ENCODE measurements at regions not wholly inside any gene's neighbourhood (a gene's known extent, or its start where the extent isn't known, plus 50 kb on each side); places are given as distances from the start of the nearest gene placed in this dataset.

DNA sequence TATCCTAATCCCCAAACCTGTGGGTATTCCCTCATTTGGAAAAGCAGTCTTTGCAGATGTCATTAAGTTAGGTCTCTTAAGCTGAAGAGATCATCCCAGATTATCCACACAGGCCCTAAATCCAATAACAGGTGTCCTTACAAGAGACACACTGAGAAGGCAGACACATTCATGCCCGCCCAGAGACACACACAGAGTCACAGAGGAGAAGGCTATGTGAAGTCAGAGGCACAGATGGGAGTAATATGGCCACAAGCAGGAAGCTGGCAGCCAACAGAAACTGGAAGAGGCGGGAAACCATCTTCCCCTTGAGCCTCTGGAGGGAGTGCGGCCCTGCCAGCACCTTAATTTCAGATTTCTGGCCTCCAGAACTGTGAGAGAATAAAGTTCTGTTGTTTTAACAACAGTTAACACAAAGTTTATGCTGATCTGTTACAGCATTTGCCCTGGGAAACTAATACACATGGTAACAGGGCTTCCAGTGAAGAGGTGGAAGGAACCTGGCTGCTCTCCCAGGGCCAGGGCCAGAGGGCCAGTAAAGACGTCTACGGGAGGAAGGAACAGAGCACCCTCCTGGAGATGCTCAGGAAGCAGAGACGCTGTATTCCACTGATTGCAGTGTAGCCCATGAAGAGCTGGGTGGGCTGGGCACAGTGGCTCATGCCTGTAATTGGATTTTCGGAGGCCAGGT lies 217.5 kb downstream of the GLI2 start:
- H3K4me3 ChIP-seq: no peak overlapping the region
- ATAC-seq (replicated peaks in 6 of 8): no peak
- H3K27ac ChIP-seq: no peak overlapping the region
- 83 to 100% (median 89%) methylated on average over 1 to 6 of the region's 7 CpGs; no CpG with 5 or more reads in 4 of the 10 experiments for WGBS, 10 experiments
- in situ Hi-C loops (cut with MboI; ENCODE audit: low pct_unique_long_range_greater_than_20kb in 2 of 9, low sequenced_read_pairs in 9 of 9, unreplicated experiment in 9 of 9): no loop called here
- H3K4me1 ChIP-seq (replicated peaks in 1 of 2): peaks cover 11% of the 10 kb centered on the region in 2 donors

DNA sequence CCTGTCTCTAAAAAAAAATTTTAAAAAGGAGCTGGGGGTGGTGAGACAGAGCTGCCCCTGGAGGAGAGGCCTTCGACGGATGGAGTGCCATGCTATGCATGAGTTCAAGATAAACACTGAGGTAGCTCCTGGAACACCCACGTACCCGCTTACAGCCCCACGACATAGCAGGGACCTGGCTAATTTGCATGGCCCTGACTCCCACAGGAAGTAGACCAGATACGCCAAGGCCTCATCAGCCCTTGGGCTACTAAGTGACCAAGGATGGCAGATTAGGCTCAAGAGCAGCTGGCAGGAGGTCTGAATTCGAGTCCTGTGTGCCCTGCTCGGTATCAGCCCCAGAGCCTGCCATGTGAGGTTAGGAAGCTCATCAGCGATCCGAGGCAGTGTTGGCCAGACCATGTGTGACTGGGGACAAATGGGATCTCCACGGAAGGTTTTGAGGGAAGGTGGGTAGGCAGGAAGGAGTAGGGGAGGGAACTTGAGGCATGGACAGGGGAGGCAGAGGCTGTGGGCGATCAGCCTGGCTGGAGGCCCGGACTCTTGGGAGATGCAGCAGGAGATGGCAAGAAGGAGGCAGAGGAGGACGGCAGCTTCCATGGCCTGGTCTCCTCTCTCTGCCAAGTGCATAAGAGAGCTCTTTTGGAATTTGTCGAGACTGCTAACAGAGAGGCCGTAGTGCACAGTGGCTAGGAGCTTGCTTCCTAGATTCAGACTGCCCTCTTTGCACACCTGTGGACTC lies 218.3 kb downstream of the GLI2 start:
- peaks cover 11 to 16% of the 10 kb centered on the region in 2 donors for H3K4me1 ChIP-seq (replicated peaks in 1 of 2)
- in situ Hi-C loops (cut with MboI; ENCODE audit: low pct_unique_long_range_greater_than_20kb in 2 of 9, low sequenced_read_pairs in 9 of 9, unreplicated experiment in 9 of 9): no loop called here
- WGBS, 10 experiments: 93 to 100% (median 100%) methylated on average over 1 to 9 of the region's 16 CpGs; no CpG with 5 or more reads in 5 of the 10 experiments
- no peak for ATAC-seq (replicated peaks in 6 of 8)
- H3K27ac ChIP-seq: no peak overlapping the region
- no peak overlapping the region for H3K4me3 ChIP-seq

DNA sequence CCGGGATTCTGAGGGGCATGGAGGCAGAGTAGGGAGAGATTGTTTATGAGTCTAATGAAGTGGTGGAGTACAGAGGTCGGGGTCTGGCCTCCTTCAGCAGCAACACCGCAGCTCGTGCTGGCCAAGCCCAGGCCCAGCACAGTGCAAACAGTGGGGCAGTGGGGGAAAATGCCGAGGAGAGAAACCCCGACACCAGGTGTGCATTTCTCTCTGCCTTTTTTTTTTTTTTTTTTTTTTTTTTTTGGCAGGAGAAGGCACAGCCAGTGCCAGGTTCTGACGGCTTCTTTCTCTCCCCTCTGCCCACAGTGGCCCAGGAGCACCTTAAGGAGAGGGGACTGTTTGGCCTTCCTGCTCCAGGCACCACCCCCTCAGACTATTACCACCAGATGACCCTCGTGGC lies 219.3 kb downstream of the GLI2 start:
- no peak overlapping the region for H3K4me3 ChIP-seq
- no peak overlapping the region for H3K27ac ChIP-seq
- ATAC-seq (replicated peaks in 6 of 8): no peak
- in situ Hi-C loops (cut with MboI; ENCODE audit: low pct_unique_long_range_greater_than_20kb in 2 of 9, low sequenced_read_pairs in 9 of 9, unreplicated experiment in 9 of 9): no loop called here
- peaks cover 11 to 25% of the 10 kb centered on the region in 2 donors for H3K4me1 ChIP-seq (replicated peaks in 1 of 2)
- 80 to 100% (median 100%) methylated on average over 1 to 2 of the region's 8 CpGs; no CpG with 5 or more reads in 6 of the 10 experiments for WGBS, 10 experiments

DNA sequence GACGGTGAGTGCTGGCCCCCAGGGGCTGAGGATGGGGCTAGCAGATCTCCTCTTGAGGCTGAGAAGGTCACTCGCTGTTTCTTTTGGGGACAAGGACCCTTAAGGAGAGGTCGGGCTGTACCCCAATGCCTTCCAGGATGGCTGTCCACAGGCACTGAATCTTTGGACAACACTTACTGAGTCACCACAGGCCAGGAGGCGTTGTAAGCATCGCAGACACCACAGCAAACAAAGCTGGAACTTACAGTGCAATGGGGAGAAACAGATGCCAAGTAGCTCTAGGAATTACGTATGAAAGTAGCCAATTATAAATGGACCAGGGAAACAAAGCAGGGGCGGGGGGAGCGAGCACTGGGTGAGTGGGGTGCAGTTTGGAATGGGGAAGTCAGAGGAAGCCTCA lies 219.8 kb downstream of the GLI2 start:
- Histone ChIP-seq H3K4me3 (no peak overlapping the region), H3K27ac (no peak overlapping the region), H3K4me1 (replicated peaks in 1 of 2) (peaks cover 12 to 30% of the 10 kb centered on the region in 2 donors)
- 50 to 80% (median 71%) methylated on average over 1 to 5 of the region's 8 CpGs; no CpG with 5 or more reads in 6 of the 10 experiments for WGBS, 10 experiments
- in situ Hi-C loops (cut with MboI; ENCODE audit: low pct_unique_long_range_greater_than_20kb in 2 of 9, low sequenced_read_pairs in 9 of 9, unreplicated experiment in 9 of 9): no loop called here
- ATAC-seq (replicated peaks in 6 of 8): no peak

DNA sequence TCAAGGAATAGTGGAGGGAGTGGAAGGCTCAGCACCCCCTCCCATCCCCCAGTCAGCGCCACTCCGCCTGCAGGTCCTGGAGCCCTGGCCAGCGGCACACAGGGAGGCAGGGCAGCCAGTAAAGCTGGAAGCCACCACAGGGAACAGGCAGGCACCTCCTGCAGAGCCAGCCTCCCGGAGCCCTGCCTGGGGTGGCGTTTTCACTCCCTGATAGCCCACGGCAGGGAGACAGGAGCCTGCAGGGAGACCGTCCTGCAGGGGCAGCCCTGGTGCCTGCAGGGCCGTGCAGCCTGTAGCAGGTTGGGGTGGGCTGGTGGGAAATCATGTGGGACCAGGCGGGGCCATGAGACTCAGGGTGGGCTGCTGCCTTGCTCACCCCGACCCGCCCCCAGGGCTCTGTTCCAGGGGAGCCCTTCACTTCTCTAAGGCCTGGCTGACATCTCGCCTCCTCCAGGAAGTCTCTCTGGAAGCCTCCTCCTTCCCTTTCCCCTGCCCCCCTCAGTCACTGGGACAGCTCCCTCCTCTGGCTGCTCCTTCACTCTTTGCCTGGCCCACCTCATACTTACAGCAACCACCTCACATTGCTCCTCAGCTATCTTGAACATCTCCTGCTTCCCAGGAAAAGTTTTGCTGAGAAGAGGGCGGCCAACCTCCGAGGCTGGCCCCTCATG lies 221.0 kb downstream of the GLI2 start:
- in situ Hi-C loops (cut with MboI; ENCODE audit: low pct_unique_long_range_greater_than_20kb in 2 of 9, low sequenced_read_pairs in 9 of 9, unreplicated experiment in 9 of 9): no loop called here
- no peak overlapping the region for H3K27ac ChIP-seq
- WGBS, 10 experiments: 93 to 100% (median 100%) methylated on average over 1 to 4 of the region's 14 CpGs; no CpG with 5 or more reads in 4 of the 10 experiments
- ATAC-seq (replicated peaks in 6 of 8): no peak
- peaks cover 16 to 36% of the 10 kb centered on the region in 2 donors for H3K4me1 ChIP-seq (replicated peaks in 1 of 2)
- H3K4me3 ChIP-seq: no peak overlapping the region

DNA sequence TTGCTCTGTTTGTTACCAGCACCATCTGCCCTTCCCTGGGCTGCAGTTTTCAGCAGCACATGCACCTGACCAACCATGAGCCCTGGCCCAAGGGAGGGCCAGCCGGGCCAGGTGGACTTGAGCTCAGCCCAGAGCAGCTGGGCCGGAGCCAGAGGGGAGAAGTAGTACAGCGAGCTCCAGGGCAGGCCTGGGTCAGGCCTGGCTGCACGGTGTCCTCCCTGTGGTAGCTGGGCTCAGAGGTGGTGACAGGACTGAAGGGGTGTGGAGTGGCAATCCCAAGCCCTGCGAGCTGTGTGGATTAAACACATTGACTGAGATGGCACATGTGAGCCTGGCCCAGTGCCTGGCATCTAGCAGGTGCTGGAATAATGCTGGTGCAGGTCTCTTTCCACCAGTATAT lies 222.2 kb downstream of the GLI2 start:
- H3K4me1 ChIP-seq (replicated peaks in 1 of 2): peaks cover 12 to 44% of the 10 kb centered on the region in 2 donors
- H3K4me3 ChIP-seq: no peak overlapping the region
- WGBS, 10 experiments: 40 to 82% (median 80%) methylated on average over 1 to 4 of the region's 5 CpGs; no CpG with 5 or more reads in 6 of the 10 experiments
- in situ Hi-C loops (cut with MboI; ENCODE audit: low pct_unique_long_range_greater_than_20kb in 2 of 9, low sequenced_read_pairs in 9 of 9, unreplicated experiment in 9 of 9): no loop called here
- no peak overlapping the region for H3K27ac ChIP-seq
- ATAC-seq (replicated peaks in 6 of 8): no peak

DNA sequence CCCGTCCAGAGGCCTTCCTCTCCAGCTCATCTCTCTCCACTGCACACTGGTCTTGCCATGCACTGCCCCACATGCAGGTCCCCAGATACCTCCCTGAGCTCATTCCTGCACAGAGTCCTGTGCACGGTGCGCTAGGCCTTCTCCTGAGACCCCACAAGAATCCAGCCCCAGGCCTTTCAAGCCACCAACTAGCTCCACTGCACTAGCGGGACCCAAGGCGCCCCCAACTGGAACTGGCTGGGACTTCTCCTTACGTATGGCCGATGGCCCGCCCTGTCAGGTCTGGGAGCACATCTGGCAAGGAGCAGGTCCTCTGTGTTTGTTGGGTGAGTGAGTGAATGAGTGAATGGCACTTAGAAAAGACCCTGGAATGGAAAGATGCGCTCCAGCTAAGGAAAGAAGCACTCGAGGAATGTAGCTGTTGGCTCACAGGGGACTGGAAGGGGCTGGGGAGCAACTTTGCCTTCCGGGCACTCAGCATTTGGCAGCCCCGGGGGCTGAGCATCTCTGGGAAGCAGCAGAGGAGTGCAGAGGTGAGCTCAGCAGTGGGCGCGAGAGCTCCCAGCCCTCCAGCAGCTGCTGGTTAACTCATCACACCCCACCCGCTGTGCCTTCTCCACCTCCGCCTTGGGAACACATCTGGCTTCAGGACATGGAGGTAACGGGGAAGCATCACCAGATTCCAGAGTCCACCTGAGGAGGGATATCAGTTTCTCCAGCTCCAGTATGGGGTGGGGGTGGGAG lies 223.1 kb downstream of the GLI2 start:
- peak overlapping the region in 1 of 2 donors; percentile 45 for H3K27ac ChIP-seq
- in situ Hi-C loops (cut with MboI; ENCODE audit: low pct_unique_long_range_greater_than_20kb in 2 of 9, low sequenced_read_pairs in 9 of 9, unreplicated experiment in 9 of 9): no loop called here
- no peak overlapping the region for H3K4me3 ChIP-seq
- ATAC-seq (replicated peaks in 6 of 8): peak in 5 of 8 experiments; percentile 8 to 50 (median 21)
- H3K4me1 ChIP-seq (replicated peaks in 1 of 2): peaks cover 18 to 48% of the 10 kb centered on the region in 2 donors
- 77 to 100% (median 92%) methylated on average over 1 to 7 of the region's 17 CpGs; no CpG with 5 or more reads in 4 of the 10 experiments for WGBS, 10 experiments

DNA sequence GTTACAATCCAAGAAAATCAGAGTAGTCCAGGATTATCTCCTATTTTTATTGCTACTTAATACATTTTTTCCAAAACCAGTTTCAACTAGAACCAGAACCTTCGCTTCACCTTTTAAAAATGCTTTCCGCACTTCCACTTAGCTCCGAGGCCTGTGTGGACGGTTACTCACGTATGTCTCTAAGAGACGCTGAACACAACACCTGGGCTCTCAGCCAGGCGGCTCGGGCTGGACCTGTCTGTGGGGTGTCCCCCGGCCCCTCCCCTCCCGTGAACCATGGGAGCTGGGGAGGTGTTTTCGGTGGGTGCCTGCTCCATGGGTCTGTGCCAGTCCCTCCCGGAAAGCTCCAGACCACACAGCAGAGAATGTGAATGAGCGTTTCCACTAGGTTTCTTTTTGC lies 223.8 kb downstream of the GLI2 start:
- H3K27ac ChIP-seq: no peak overlapping the region
- H3K4me1 ChIP-seq (replicated peaks in 1 of 2): peaks cover 24 to 52% of the 10 kb centered on the region in 2 donors
- H3K4me3 ChIP-seq: no peak overlapping the region
- ATAC-seq (replicated peaks in 6 of 8): peak in 1 of 8 experiments; percentile 38
- in situ Hi-C loops (cut with MboI; ENCODE audit: low pct_unique_long_range_greater_than_20kb in 2 of 9, low sequenced_read_pairs in 9 of 9, unreplicated experiment in 9 of 9): no loop called here
- WGBS, 10 experiments: 62 to 100% (median 92%) methylated on average over 5 to 11 of the region's 13 CpGs; no CpG with 5 or more reads in 4 of the 10 experiments

DNA sequence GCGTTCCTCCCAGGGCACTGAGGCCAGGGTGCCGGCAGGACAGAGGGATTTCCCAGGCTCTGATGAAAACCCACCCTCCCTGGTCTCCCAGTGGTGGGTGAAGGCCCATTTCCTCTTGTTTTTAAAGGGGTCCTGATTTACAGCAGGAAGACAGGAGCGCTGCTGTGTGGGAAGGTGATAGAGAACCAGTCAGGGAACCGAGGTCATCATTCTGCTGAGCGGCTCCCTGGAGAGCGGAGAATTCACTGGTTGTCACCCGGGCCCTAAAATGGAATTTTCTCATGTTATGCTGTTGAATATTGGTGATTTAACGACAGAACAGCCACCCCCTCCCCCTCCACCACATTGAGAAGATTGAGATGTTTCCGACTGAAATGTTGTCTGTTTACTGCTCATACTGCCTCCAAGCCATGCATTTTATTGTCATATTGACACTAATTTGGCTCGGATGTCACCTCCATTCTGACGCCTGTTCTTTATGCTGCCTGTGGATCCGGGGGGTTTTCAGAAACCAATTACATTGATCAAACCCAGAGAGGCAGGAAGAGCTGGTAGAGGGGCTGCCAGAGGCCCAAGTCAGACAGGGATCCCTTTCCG lies 225.2 kb downstream of the GLI2 start:
- WGBS, 10 experiments: 38 to 100% (median 80%) methylated on average over 1 to 7 of the region's 13 CpGs; no CpG with 5 or more reads in 1 of the 10 experiments
- in situ Hi-C loops (cut with MboI; ENCODE audit: low pct_unique_long_range_greater_than_20kb in 2 of 9, low sequenced_read_pairs in 9 of 9, unreplicated experiment in 9 of 9): no loop called here
- peak overlapping the region; percentile 53 to 68 for H3K27ac ChIP-seq

DNA sequence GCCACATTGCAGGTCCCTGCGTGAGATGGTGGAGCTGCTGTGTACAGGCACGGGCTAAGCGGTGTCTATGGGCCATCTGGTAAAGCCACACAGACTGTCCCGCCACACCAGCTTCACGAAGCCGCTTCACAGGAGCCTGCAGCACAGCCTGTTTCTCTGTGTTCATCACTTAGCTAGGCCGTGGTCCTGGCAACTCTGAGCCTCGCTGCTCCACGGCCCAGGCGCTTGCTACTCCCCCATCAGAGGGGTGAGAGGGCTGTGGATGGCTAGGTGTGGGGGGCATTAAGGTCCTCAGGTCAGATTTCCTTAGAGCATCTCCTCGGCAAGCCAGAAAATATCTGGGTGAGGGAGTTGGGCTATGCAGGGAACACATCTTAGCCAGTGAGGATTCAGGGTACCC lies 225.7 kb downstream of the GLI2 start:
- ATAC-seq (replicated peaks in 6 of 8): no peak
- in situ Hi-C loops (cut with MboI; ENCODE audit: low pct_unique_long_range_greater_than_20kb in 2 of 9, low sequenced_read_pairs in 9 of 9, unreplicated experiment in 9 of 9): no loop called here
- Histone ChIP-seq H3K27ac (peak overlapping the region; percentile 53 to 68), H3K4me3 (no peak overlapping the region), H3K4me1 (replicated peaks in 1 of 2) (peaks cover 29 to 52% of the 10 kb centered on the region in 2 donors)
- WGBS, 10 experiments: 0 to 100% (median 73%) methylated on average over 1 to 8 of the region's 11 CpGs; no CpG with 5 or more reads in 5 of the 10 experiments

More for the DNA sequence above, 225.2 kb downstream of the GLI2 start:
- Histone ChIP-seq H3K4me3 (no peak overlapping the region), H3K4me1 (replicated peaks in 1 of 2) (peaks cover 29 to 52% of the 10 kb centered on the region in 2 donors)
- peak in 5 of 8 experiments; percentile 38 to 72 (median 48) for ATAC-seq (replicated peaks in 6 of 8)

DNA sequence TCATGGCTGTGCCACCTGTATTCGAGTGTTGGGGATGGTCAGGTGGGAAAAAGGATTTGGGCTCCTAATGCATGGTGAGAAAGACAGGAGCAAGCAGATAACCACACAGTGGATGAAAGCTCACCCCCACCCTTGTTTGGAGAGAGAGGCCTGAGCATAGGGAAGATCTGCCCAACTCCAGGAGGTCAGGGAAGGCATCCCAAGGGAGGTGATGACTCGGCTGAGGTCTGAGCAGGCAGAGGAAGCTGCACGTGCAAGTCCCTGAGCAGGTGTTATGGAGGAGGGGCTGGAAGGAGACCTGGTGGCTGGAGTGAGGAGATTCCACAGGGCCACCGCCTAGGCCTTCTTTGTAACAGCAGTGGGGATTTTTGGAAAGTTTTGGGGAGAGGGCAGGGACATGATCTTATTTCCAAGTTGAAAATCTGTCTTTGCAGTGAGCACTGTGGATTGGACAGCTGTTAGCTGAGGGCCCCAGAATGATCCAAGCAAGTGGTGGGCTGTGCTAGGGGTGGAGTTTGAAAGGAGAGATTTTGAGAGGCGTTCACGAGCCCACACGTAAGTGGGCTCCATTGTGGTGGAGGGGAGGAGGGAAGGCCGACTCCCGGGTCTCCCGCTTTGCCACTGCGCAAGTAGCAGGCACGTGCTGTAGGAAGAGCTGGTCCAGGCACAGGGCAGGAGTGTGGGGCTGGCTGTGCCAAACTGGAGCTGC lies 228.5 kb downstream of the GLI2 start:
- Histone ChIP-seq H3K4me3 (no peak overlapping the region), H3K4me1 (replicated peaks in 1 of 2) (peaks cover 29 to 45% of the 10 kb centered on the region in 2 donors), H3K27ac (no peak overlapping the region)
- in situ Hi-C loops (cut with MboI; ENCODE audit: low pct_unique_long_range_greater_than_20kb in 2 of 9, low sequenced_read_pairs in 9 of 9, unreplicated experiment in 9 of 9): no loop called here
- ATAC-seq (replicated peaks in 6 of 8): peak in 5 of 8 experiments; percentile 6 to 67 (median 61)
- 63 to 93% (median 87%) methylated on average over 2 to 10 of the region's 12 CpGs; no CpG with 5 or more reads in 1 of the 10 experiments for WGBS, 10 experiments

All from motor neuron (in vitro differentiated cells).